ENCODE measurements at regions not wholly inside any gene's neighbourhood (a gene's known extent, or its start where the extent isn't known, plus 50 kb on each side); places are given as distances from the start of the nearest gene placed in this dataset.
"Not testable (repeated sequence)": the region's sequence is repeated elsewhere in the genome, so short reads cannot be mapped to it uniquely, and the experiment has no call there.

DNA sequence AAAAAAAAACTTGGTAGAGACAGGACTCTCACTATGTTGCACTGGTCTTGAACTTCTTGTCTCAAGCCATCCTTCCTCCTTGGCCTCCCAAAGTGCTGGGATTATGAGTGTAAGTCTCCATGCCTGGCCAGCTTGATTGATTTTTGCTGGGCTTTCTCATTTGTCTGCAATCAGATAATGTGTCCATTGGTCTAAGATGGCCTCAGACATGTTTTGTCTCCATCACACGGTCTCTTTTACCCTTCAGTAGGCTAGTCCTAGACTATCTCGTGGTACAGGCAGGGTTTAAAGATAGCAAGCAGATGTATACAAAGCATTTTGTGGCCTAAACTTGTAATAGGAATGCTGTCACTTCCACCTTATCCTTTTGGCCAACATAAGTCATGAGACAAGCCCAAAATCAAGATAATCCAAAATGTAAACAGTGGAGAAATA, 289.1 kb downstream of the TFAP2B start:
- in situ Hi-C loops (cut with MboI; ENCODE audit: low sequenced_read_pairs, unreplicated experiment): no loop called here

DNA sequence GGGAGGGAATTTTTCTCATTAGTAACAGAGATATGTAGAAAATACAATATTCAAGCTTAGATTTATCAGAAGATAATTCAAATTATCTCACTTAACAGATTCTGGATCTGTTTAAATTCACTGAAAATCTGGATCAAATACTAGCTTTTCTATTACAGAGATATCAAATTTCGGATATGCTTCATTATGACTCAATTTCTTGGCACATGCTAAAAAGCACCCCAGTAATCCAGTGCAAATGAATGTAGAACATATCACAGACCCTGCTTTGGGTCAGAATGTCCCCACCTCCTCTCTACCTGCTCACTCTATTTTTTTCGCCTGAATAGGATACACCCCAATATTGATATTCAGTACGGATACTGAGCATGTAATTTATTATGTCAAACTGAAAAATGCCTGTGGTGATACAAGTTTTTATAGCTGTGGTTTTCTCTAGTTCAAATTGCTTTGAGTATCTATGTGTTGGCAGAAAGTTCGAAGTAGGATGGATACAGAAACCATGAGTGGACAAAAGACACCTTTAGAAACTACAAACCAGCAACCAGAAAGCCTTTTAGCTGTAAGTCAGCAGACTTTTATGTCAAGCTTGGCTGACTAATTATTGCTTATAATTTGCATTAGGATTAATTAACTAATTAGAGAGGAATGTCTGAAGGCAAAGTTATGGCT, 290.0 kb downstream of the TFAP2B start:
- DNase-seq (ENCODE audit: low spot score): no peak
- TF ChIP-seq, protein P1, sequence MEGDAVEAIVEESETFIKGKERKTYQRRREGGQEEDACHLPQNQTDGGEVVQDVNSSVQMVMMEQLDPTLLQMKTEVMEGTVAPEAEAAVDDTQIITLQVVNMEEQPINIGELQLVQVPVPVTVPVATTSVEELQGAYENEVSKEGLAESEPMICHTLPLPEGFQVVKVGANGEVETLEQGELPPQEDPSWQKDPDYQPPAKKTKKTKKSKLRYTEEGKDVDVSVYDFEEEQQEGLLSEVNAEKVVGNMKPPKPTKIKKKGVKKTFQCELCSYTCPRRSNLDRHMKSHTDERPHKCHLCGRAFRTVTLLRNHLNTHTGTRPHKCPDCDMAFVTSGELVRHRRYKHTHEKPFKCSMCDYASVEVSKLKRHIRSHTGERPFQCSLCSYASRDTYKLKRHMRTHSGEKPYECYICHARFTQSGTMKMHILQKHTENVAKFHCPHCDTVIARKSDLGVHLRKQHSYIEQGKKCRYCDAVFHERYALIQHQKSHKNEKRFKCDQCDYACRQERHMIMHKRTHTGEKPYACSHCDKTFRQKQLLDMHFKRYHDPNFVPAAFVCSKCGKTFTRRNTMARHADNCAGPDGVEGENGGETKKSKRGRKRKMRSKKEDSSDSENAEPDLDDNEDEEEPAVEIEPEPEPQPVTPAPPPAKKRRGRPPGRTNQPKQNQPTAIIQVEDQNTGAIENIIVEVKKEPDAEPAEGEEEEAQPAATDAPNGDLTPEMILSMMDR (IDR thresholded peaks at IDR 0.05; ENCODE audit: borderline replicate concordance, control extremely low read depth, extremely low read depth, insufficient read depth, missing control alignments): no peak
- in situ Hi-C loops (cut with MboI; ENCODE audit: low sequenced_read_pairs, unreplicated experiment): no loop called here

More for the DNA sequence above, 289.1 kb downstream of the TFAP2B start:
- TF ChIP-seq, protein P1 (IDR thresholded peaks at IDR 0.05; ENCODE audit: borderline replicate concordance, control extremely low read depth, extremely low read depth, insufficient read depth, missing control alignments): no peak
- no peak for DNase-seq (ENCODE audit: low spot score)

DNA sequence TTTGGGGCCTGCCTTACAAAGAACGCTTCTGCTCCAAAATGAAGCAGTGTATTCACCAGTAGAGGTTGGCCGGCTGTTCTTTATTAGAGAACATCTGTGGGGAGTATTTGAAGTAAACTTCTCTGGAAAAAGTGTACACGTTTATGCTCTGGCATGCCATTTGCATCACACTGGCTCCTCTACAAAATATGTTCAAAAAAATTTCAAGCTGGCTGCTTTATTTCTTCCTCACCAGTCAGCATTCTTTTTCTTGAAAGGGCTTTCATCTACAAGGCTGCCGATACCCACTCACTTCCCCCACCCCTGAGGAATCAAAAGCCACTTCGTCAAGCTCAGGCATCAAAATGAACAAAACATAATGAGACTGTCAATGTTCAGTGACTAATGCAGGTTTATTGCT, 294.1 kb downstream of the TFAP2B start:
- no peak for DNase-seq (ENCODE audit: low spot score)
- TF ChIP-seq, protein P1 (IDR thresholded peaks at IDR 0.05; ENCODE audit: borderline replicate concordance, control extremely low read depth, extremely low read depth, insufficient read depth, missing control alignments): no peak
- in situ Hi-C loops (cut with MboI; ENCODE audit: low sequenced_read_pairs, unreplicated experiment): no loop called here

DNA sequence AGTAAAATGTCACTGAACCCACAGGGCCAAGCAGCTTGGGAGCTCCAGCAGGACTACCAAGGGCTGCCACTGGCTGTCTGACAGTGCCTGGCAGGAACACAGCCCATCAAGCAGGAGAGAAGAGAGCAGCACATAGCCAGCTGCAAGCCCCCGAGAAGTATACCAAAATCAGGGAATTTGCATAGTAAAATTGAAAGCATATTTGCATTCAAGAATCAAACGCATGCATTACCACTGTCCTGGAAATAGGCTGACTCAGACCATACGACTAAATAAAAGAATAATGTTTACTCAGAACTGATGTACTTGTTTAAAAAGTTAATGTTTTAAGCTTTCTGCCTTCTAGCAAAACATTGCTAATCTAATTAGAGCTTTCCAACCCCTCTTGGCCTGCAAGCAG, 298.1 kb downstream of the TFAP2B start:
- no peak for DNase-seq (ENCODE audit: low spot score)
- TF ChIP-seq, protein P1 (IDR thresholded peaks at IDR 0.05; ENCODE audit: borderline replicate concordance, control extremely low read depth, extremely low read depth, insufficient read depth, missing control alignments): no peak
- in situ Hi-C loops (cut with MboI; ENCODE audit: low sequenced_read_pairs, unreplicated experiment): no loop called here

DNA sequence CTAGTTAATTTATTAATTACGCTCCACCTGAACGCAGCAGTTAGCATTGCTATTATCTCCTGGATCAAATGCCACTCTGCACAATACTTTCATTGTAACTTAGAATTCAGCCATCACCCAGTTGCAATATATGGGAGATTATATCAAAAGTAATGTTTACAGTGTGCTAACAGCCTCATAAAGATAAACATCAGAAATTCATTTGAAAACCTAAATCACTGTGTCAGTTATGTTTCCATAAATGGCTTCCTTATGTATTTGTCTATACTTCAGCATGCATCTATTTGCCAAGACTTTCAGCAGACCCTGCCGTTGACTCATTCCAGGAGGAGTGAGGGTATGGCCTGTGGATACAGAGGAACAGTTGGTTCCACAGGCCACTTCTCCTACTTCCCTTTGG, 300.1 kb downstream of the TFAP2B start:
- DNase-seq (ENCODE audit: low spot score): no peak
- in situ Hi-C loops (cut with MboI; ENCODE audit: low sequenced_read_pairs, unreplicated experiment): no loop called here
- TF ChIP-seq, protein P1 (IDR thresholded peaks at IDR 0.05; ENCODE audit: borderline replicate concordance, control extremely low read depth, extremely low read depth, insufficient read depth, missing control alignments): no peak

DNA sequence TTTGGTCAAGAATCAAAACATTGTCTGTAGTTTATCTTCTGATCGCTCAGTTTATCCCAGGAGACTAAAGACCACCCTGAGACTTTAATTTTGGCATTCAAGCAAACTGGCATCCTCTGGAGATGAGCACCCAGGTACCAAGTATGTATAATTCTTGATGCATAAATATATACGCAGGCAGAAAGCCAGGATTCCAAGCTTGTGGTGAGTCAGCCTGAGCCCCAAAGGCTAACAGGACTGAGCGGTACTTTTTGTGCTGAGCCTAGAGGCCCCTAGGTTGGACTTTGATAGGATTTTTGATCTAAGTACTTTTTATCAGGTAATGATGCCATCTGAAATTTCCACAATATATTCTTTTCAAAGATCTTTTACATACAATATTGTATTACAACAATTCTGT, 301.3 kb downstream of the TFAP2B start:
- TF ChIP-seq, protein P1 (IDR thresholded peaks at IDR 0.05; ENCODE audit: borderline replicate concordance, control extremely low read depth, extremely low read depth, insufficient read depth, missing control alignments): no peak
- no peak for DNase-seq (ENCODE audit: low spot score)
- in situ Hi-C loops (cut with MboI; ENCODE audit: low sequenced_read_pairs, unreplicated experiment): no loop called here

DNA sequence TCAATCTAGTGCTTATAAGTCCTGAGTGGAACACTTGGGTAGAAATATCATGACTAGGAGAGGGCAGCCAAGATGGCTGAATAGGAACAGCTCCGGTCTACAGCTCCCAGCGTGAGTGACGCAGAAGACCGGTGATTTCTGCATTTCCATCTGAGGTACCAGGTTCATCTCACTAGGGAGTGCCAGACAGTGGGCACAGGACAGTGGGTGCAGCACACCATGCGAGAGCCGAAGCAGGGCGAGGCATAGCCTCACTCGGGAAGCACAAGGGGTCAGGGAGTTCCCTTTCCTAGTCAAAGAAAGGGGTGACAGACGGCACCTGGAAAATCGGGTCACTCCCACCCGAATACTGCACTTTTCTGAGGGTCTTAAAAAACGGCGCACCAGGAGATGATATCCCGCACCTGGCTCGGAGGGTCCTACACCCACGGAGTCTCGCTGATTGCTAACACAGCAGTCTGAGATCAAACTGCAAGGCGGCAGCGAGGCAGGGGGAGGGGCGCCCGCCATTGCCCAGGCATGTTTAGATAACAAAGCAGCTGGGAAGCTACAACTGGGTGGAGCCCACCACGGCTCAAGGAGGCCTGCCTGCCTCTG, 302.8 kb downstream of the TFAP2B start:
- in situ Hi-C loops (cut with MboI; ENCODE audit: low sequenced_read_pairs, unreplicated experiment); DNase-seq (ENCODE audit: low spot score): not testable (repeated sequence)

Data from GM13976 (cell line).